SK-N-SH treated with all-trans-retinoic acid at 6 μM for 48 hours (cell line): ENCODE measurements at regions not wholly inside any gene's neighbourhood (a gene's known extent, or its start where the extent isn't known, plus 50 kb on each side); places are given as distances from the start of the nearest gene placed in this dataset.

Experiments used
- BACH2 ChIP-seq: fragments of 250-450 bp; sonication (Bioruptor Pico); IDR thresholded peaks from 2 replicates; pipeline ENCODE4 v1.9.0; 2021; ENCODE audit warnings: mild to moderate bottlenecking, borderline replicate concordance
- CSDC2 ChIP-seq: fragments of 250-450 bp; sonication (Bioruptor Pico); IDR thresholded peaks from 2 replicates; pipeline ENCODE4 v1.5.0; 2020; ENCODE audit warnings: mild to moderate bottlenecking, moderate library complexity
- GLIS3 ChIP-seq: fragments of 250-450 bp; sonication (Bioruptor Pico); IDR thresholded peaks from 2 replicates; pipeline ENCODE4 v1.5.0; 2020; ENCODE audit warnings: mild to moderate bottlenecking, moderate library complexity
- ISL1 ChIP-seq: fragments of 250-450 bp; sonication (Bioruptor Pico); IDR thresholded peaks from 2 replicates; pipeline ENCODE4 v2.1.2; 2022; ENCODE audit warnings: mild to moderate bottlenecking, moderate library complexity
- OSR1 ChIP-seq: fragments of 250-450 bp; sonication (Bioruptor Pico); IDR thresholded peaks from 2 replicates; pipeline ENCODE4 v1.8.0; 2022; ENCODE audit warnings: moderate library complexity, mild to moderate bottlenecking, inconsistent platforms
- PATZ1 ChIP-seq: fragments of 250-450 bp; sonication (Bioruptor Pico); IDR thresholded peaks from 2 replicates; pipeline ENCODE4 v1.8.0; 2020; ENCODE audit warnings: mild to moderate bottlenecking, moderate library complexity, borderline replicate concordance
- RARB ChIP-seq: fragments of 250-450 bp; sonication (Bioruptor Pico); IDR thresholded peaks from 2 replicates; pipeline ENCODE4 v1.8.0; 2021; ENCODE audit warnings: mild to moderate bottlenecking, moderate library complexity
- SNAI2 ChIP-seq: fragments of 250-450 bp; sonication (Bioruptor Pico); IDR thresholded peaks from 2 replicates; pipeline ENCODE4 v1.5.0; 2020; ENCODE audit warnings: mild to moderate bottlenecking, moderate library complexity
- ZFP30 ChIP-seq: fragments of 450-650 bp; formaldehyde crosslinking; IDR thresholded peaks from 2 replicates; pipeline ENCODE4 v1.5.0; 2022; ENCODE audit warnings: mild to moderate bottlenecking, moderate library complexity
- ZNF70 ChIP-seq: fragments of 450-650 bp; formaldehyde crosslinking; IDR thresholded peaks from 2 replicates; pipeline ENCODE4 v1.5.0; 2020; ENCODE audit warnings: mild to moderate bottlenecking, moderate library complexity
- TF ChIP-seq, protein P1 (sequence below): fragments of 250-450 bp; sonication (Bioruptor Pico); IDR thresholded peaks from 2 replicates; pipeline ENCODE4 v1.8.0; 2021; ENCODE audit warnings: low read depth, mild to moderate bottlenecking, moderate library complexity, borderline replicate concordance
- TF ChIP-seq, protein P2 (sequence below): fragments of 250-450 bp; sonication (Bioruptor Pico); IDR thresholded peaks from 2 replicates; pipeline ENCODE4 v1.5.0; 2020; ENCODE audit warnings: mild to moderate bottlenecking, moderate library complexity
- TF ChIP-seq, protein P3 (sequence below): fragments of 250-450 bp; sonication (Bioruptor Pico); IDR thresholded peaks from 2 replicates; pipeline ENCODE4 v1.5.1; 2020; ENCODE audit warnings: low read depth, mild to moderate bottlenecking, moderate library complexity

- TF ChIP-seq ISL1 (CRISPR knock-in tag) = no peak
- no peak for TF ChIP-seq BACH2 (CRISPR knock-in tag)
- no peak for TF ChIP-seq ZNF70 (CRISPR knock-in tag)
- TF ChIP-seq, protein P1, sequence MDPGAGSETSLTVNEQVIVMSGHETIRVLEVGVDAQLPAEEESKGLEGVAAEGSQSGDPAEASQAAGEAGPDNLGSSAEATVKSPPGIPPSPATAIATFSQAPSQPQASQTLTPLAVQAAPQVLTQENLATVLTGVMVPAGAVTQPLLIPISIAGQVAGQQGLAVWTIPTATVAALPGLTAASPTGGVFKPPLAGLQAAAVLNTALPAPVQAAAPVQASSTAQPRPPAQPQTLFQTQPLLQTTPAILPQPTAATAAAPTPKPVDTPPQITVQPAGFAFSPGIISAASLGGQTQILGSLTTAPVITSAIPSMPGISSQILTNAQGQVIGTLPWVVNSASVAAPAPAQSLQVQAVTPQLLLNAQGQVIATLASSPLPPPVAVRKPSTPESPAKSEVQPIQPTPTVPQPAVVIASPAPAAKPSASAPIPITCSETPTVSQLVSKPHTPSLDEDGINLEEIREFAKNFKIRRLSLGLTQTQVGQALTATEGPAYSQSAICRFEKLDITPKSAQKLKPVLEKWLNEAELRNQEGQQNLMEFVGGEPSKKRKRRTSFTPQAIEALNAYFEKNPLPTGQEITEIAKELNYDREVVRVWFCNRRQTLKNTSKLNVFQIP (CRISPR knock-in tag) = no peak
- TF ChIP-seq, protein P2, sequence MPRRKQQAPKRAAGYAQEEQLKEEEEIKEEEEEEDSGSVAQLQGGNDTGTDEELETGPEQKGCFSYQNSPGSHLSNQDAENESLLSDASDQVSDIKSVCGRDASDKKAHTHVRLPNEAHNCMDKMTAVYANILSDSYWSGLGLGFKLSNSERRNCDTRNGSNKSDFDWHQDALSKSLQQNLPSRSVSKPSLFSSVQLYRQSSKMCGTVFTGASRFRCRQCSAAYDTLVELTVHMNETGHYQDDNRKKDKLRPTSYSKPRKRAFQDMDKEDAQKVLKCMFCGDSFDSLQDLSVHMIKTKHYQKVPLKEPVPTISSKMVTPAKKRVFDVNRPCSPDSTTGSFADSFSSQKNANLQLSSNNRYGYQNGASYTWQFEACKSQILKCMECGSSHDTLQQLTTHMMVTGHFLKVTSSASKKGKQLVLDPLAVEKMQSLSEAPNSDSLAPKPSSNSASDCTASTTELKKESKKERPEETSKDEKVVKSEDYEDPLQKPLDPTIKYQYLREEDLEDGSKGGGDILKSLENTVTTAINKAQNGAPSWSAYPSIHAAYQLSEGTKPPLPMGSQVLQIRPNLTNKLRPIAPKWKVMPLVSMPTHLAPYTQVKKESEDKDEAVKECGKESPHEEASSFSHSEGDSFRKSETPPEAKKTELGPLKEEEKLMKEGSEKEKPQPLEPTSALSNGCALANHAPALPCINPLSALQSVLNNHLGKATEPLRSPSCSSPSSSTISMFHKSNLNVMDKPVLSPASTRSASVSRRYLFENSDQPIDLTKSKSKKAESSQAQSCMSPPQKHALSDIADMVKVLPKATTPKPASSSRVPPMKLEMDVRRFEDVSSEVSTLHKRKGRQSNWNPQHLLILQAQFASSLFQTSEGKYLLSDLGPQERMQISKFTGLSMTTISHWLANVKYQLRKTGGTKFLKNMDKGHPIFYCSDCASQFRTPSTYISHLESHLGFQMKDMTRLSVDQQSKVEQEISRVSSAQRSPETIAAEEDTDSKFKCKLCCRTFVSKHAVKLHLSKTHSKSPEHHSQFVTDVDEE (CRISPR knock-in tag) = no peak
- no peak for TF ChIP-seq SNAI2 (CRISPR knock-in tag)
- no peak for TF ChIP-seq OSR1 (CRISPR knock-in tag)
- no peak for TF ChIP-seq ZFP30 (CRISPR knock-in tag)
- TF ChIP-seq PATZ1 = no peak
- TF ChIP-seq, protein P3, sequence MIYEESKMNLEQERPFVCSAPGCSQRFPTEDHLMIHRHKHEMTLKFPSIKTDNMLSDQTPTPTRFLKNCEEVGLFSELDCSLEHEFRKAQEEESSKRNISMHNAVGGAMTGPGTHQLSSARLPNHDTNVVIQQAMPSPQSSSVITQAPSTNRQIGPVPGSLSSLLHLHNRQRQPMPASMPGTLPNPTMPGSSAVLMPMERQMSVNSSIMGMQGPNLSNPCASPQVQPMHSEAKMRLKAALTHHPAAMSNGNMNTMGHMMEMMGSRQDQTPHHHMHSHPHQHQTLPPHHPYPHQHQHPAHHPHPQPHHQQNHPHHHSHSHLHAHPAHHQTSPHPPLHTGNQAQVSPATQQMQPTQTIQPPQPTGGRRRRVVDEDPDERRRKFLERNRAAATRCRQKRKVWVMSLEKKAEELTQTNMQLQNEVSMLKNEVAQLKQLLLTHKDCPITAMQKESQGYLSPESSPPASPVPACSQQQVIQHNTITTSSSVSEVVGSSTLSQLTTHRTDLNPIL (CRISPR knock-in tag) = no peak
- TF ChIP-seq CSDC2 (CRISPR knock-in tag) = no peak
- TF ChIP-seq GLIS3 = no peak
- TF ChIP-seq RARB = no peak
Measured at GRCh38 chr14:96980835-96981234, 183.7 kb downstream of the VRK1 start.
